Endothelial cell (in vitro differentiated cells): ENCODE measurements at regions not wholly inside any gene's neighbourhood (a gene's known extent, or its start where the extent isn't known, plus 50 kb on each side); places are given as distances from the start of the nearest gene placed in this dataset.

ENCODE experiments used
- DNase-seq: peaks from one replicate; pipeline ENCODE4 v3.0.0; 2021; ENCODE audit warnings: low spot score
- H3K27ac Mint-ChIP-seq: one replicate; pipeline ENCODE4 v1.8.0; 2021; ENCODE audit warnings: mixed read lengths, inconsistent platforms; ENCODE audit not compliant: unreplicated experiment
- H3K27me3 Mint-ChIP-seq: one replicate; pipeline ENCODE4 v1.8.0; 2021; ENCODE audit warnings: mild to moderate bottlenecking, moderate library complexity, mixed read lengths, inconsistent platforms; ENCODE audit not compliant: unreplicated experiment
- H3K36me3 Mint-ChIP-seq: one replicate; pipeline ENCODE4 v1.8.0; 2021; ENCODE audit warnings: mild to moderate bottlenecking, low read depth, mixed read lengths, inconsistent platforms; ENCODE audit not compliant: unreplicated experiment
- H3K4me1 Mint-ChIP-seq: one replicate; pipeline ENCODE4 v1.8.0; 2021; ENCODE audit warnings: mild to moderate bottlenecking, mixed read lengths, inconsistent platforms; ENCODE audit not compliant: unreplicated experiment
- H3K4me3 Mint-ChIP-seq: one replicate; pipeline ENCODE4 v1.8.0; 2021; ENCODE audit warnings: mild to moderate bottlenecking, mixed read lengths, inconsistent platforms; ENCODE audit not compliant: unreplicated experiment
- H3K9me3 Mint-ChIP-seq: one replicate; pipeline ENCODE4 v1.8.0; 2021; ENCODE audit warnings: mixed read lengths, inconsistent platforms; ENCODE audit not compliant: unreplicated experiment
- TF ChIP-seq, protein P1 (sequence below): fragments of 200-600 bp; sonication (generic); IDR thresholded peaks from one replicate; pipeline ENCODE4 v1.5.0; 2021; ENCODE audit warnings: antibody characterized with exemption; ENCODE audit not compliant: unreplicated experiment

DNA sequence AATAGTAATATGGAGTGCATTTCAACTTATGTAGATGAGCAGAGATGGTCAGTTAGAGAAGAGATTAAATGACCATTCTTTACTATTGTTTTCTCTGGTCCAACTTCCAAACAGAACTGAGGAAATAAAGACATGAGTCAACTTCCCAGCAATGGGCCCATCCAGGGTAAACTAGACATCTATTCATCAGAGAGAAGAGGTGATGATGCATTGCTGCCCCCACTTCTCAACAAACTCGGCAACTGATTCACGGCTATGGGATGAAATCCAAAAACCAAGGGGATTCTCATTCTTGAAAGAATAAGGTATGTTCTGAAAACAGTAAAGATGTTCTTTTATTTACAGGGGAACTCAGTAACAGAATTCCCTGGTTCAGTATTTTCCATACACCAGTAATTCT lies 190.7 kb downstream of the RDH14 start:
- Mint-ChIP-seq H3K4me3 (no peak overlapping the region), H3K27me3 (no peaks in the 10 kb centered on the region), H3K4me1 (no peaks in the 10 kb centered on the region), H3K9me3 (no peaks in the 10 kb centered on the region), H3K36me3 (no peaks in the 10 kb centered on the region), H3K27ac (no peak overlapping the region)
- no peak for DNase-seq
- TF ChIP-seq, protein P1, sequence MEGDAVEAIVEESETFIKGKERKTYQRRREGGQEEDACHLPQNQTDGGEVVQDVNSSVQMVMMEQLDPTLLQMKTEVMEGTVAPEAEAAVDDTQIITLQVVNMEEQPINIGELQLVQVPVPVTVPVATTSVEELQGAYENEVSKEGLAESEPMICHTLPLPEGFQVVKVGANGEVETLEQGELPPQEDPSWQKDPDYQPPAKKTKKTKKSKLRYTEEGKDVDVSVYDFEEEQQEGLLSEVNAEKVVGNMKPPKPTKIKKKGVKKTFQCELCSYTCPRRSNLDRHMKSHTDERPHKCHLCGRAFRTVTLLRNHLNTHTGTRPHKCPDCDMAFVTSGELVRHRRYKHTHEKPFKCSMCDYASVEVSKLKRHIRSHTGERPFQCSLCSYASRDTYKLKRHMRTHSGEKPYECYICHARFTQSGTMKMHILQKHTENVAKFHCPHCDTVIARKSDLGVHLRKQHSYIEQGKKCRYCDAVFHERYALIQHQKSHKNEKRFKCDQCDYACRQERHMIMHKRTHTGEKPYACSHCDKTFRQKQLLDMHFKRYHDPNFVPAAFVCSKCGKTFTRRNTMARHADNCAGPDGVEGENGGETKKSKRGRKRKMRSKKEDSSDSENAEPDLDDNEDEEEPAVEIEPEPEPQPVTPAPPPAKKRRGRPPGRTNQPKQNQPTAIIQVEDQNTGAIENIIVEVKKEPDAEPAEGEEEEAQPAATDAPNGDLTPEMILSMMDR, result no peak

DNA sequence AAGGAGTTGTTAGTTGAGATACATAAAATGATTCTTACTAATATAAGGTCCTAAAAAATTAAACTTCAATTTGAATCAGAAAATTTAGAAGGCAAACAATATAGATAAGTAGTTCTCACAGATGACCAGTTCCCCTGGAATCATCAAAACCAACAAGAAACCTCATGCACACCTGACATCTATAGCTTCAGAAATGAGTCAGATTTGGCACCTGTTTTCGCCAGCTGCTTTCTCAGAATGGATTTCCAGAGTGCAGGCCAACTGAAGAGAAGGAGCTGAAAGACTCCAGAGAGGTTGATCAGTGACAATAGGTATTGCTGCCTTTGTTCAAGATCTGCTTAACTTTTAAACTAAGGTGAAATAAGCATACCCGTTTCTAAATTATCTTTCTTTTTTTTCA lies 192.4 kb downstream of the RDH14 start:
- no peaks in the 10 kb centered on the region for H3K4me1 Mint-ChIP-seq
- H3K9me3 Mint-ChIP-seq, result no peaks in the 10 kb centered on the region
- H3K4me3 Mint-ChIP-seq, result no peak overlapping the region
- H3K27ac Mint-ChIP-seq, result no peak overlapping the region
- TF ChIP-seq, protein P1, result no peak
- DNase-seq, result no peak
- no peaks in the 10 kb centered on the region for H3K36me3 Mint-ChIP-seq
- no peaks in the 10 kb centered on the region for H3K27me3 Mint-ChIP-seq

DNA sequence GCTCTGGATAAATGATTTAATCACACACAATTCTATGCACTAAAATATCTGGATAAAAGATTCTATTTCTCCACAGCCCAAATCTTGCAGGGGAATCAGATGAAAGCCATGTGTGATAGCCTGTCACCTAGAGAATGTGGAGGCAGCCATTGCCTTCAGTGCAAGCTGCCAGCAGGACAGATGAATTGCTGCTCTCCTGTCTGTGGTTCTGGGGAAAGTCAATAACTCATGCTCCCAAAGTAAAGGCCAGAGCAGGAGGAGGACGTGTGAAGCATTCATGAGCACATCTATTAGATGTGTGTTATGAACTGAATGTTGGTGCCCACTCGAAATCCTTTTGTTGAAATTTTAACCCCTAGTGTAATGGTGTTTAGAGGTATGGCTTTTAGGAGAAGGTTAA lies 195.1 kb downstream of the RDH14 start:
- Mint-ChIP-seq H3K4me3 (no peak overlapping the region), H3K27ac (no peak overlapping the region), H3K27me3 (no peaks in the 10 kb centered on the region), H3K9me3 (no peaks in the 10 kb centered on the region), H3K4me1 (no peaks in the 10 kb centered on the region), H3K36me3 (no peaks in the 10 kb centered on the region)
- DNase-seq, result no peak
- TF ChIP-seq, protein P1, result no peak

DNA sequence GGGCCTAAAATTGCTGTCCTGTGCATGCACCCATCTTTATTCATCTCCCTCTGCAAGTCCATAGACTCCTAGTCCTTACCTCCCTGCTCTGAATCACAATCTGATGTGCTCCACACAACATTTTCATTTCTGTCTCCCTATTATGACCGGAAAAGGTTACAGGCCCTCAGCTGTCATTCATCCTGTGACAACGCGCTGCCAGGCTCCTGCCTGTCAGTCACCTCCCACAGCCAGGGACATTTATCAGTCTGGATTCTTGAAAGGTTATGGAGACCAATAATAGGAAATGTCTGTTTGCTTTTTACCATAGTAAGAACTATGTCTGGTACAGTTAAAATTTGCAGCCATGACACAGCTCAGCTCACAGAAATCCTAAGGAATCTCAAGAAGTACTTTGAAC lies 197.1 kb downstream of the RDH14 start:
- no peaks in the 10 kb centered on the region for H3K4me1 Mint-ChIP-seq
- TF ChIP-seq, protein P1, result no peak
- H3K4me3 Mint-ChIP-seq, result no peak overlapping the region
- no peak for DNase-seq
- no peaks in the 10 kb centered on the region for H3K36me3 Mint-ChIP-seq
- no peak overlapping the region for H3K27ac Mint-ChIP-seq
- no peaks in the 10 kb centered on the region for H3K9me3 Mint-ChIP-seq
- H3K27me3 Mint-ChIP-seq, result no peaks in the 10 kb centered on the region

DNA sequence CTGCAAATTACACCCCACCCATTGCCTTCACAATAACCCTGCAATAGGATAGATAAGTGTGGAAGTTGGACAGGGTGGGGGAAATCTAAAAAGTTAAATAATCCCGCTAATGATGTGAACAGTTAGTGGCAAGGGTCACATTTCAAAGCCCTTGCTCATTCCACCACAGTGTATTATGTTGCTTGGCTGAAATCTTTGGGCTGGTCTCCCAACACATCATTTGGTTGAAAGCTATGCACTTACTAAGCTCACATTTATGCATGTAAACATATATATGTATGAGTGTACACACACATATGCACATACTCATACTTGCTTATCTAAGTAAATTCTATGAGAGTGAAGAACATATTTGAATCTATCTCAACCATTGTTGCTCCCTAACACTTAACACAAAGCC lies 197.8 kb downstream of the RDH14 start:
- TF ChIP-seq, protein P1, result no peak
- Mint-ChIP-seq H3K4me1 (no peaks in the 10 kb centered on the region), H3K4me3 (no peak overlapping the region), H3K27ac (no peak overlapping the region), H3K9me3 (no peaks in the 10 kb centered on the region), H3K27me3 (no peaks in the 10 kb centered on the region), H3K36me3 (no peaks in the 10 kb centered on the region)
- DNase-seq, result no peak
